ENCODE measurements at regions not wholly inside any gene's neighbourhood (a gene's known extent, or its start where the extent isn't known, plus 50 kb on each side); places are given as distances from the start of the nearest gene placed in this dataset.

- no peak for DNase-seq
Observed at GRCh38 chr12:115090783-115091182, 406.8 kb upstream of the TBX3 start.

GRCh38 chr12:115088995-115089841 is 405.2 kb upstream of the TBX3 start:
- DNase-seq, result no peak

GRCh38 chr12:115088328-115088994 is 404.5 kb upstream of the TBX3 start:
- DNase-seq, result no peak

- no peak for DNase-seq
Observed at GRCh38 chr12:115085594-115085993, 401.6 kb upstream of the TBX3 start.

GRCh38 chr12:115079760-115080159 is 395.8 kb upstream of the TBX3 start:
- DNase-seq, result no peak

- DNase-seq, result no peak
Observed at GRCh38 chr12:115078990-115079389, 395.0 kb upstream of the TBX3 start.

- no peak for DNase-seq
Observed at GRCh38 chr12:115078334-115078733, 394.4 kb upstream of the TBX3 start.

- no peak for DNase-seq
Observed at GRCh38 chr12:115075552-115076170, 391.7 kb upstream of the TBX3 start.

- no peak for DNase-seq
Observed at GRCh38 chr12:115074617-115075016, 390.6 kb upstream of the TBX3 start.

- DNase-seq, result no peak
Observed at GRCh38 chr12:115072712-115073111, 388.7 kb upstream of the TBX3 start.

- no peak for DNase-seq
Observed at GRCh38 chr12:115070313-115070712, 386.3 kb upstream of the TBX3 start.

- no peak for DNase-seq
Observed at GRCh38 chr12:115064296-115064695, 380.3 kb upstream of the TBX3 start.

- DNase-seq, result no peak
Observed at GRCh38 chr12:115062741-115063140, 378.8 kb upstream of the TBX3 start.

GRCh38 chr12:115060477-115061168 is 376.6 kb upstream of the TBX3 start:
- no peak for DNase-seq

GRCh38 chr12:115057445-115057844 is 373.5 kb upstream of the TBX3 start:
- DNase-seq, result no peak

- no peak for DNase-seq
Observed at GRCh38 chr12:115051378-115051777, 367.4 kb upstream of the TBX3 start.

- no peak for DNase-seq
Observed at GRCh38 chr12:115049614-115050013, 365.6 kb upstream of the TBX3 start.

GRCh38 chr12:115046805-115047204 is 362.8 kb upstream of the TBX3 start:
- DNase-seq, result no peak

- DNase-seq, result no peak
Observed at GRCh38 chr12:115044073-115044472, 360.1 kb upstream of the TBX3 start.

- DNase-seq, result no peak
Observed at GRCh38 chr12:115043079-115043478, 359.1 kb upstream of the TBX3 start.

- no peak for DNase-seq
Observed at GRCh38 chr12:115042341-115042740, 358.4 kb upstream of the TBX3 start.

- no peak for DNase-seq
Observed at GRCh38 chr12:115037830-115038229, 353.9 kb upstream of the TBX3 start.

- no peak for DNase-seq
Observed at GRCh38 chr12:115035535-115036107, 351.6 kb upstream of the TBX3 start.
